Stimulated activated CD4-positive, alpha-beta T cell treated with anti-CD3 and anti-CD28 coated beads, Interleukin-1b, Interleukin-23, amount 100 ng/mL, for 1 hour (primary cell): ENCODE measurements at regions not wholly inside any gene's neighbourhood (a gene's known extent, or its start where the extent isn't known, plus 50 kb on each side); places are given as distances from the start of the nearest gene placed in this dataset.
"Not testable (repeated sequence)": the region's sequence is repeated elsewhere in the genome, so short reads cannot be mapped to it uniquely, and the experiment has no call there.

Experiments used
- DNase-seq, 2 donors: peaks; one replicate each; pipeline ENCODE4 v3.0.0-alpha.2; 2020; ENCODE audit warnings: low read depth in 2 of 2

DNA sequence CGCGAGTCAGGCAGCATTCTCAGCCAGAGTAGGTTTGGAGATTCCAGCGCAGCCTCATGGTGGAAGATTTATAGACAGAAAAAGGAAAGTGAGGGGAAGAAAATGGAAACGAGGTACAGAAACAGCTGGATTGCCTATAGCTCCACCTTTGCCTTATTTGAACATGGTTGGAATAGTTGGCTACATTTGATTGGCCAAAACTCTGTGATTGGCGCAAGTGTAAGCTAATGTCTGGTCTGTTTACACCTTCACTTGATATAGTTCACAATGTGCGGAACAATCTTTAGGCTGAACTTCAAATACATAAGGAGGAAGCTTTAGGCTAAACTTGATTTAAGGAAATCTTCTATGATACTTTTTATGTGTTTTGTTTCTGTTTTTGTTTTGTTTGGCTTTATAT lies 1191.9 kb downstream of the NSUN3 start:
- DNase-seq, result no peak

DNA sequence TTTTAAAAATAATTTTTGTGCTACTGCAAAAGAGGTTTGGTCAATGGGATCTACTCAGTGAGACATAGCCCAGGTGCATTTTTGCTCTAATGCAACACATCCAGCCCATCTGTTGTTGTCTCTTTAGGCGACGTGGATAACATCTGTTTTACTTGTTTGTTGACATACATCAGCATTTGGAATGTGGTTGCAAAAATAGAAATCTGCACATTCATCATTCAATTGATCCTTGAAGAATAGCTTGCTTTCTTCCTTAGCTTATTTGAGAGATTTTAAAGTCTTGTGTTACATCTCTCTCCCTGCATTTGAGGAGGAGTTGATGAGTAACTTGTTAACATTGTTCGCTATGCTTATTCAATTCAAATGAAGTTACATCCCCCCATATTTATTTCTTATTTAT lies 1202.3 kb downstream of the NSUN3 start:
- DNase-seq, result no peak

DNA sequence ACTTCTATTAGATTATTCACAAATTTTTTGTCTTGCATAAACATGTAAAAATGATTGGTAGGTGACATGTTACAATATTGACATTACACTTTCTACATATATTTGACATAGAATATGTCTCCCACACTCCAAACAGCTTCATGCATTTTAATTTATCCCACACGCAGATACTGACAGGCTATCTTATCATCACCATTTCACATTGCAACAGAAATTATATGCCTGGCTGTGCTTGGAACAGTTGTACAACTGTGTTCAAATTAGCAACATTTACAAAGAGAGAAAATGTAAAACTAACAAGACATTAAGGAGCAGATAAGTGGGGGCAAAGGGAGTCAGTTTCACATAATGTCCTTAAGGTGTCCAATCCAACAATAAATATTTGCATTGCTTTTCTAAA lies 1208.5 kb downstream of the NSUN3 start:
- no peak for DNase-seq

DNA sequence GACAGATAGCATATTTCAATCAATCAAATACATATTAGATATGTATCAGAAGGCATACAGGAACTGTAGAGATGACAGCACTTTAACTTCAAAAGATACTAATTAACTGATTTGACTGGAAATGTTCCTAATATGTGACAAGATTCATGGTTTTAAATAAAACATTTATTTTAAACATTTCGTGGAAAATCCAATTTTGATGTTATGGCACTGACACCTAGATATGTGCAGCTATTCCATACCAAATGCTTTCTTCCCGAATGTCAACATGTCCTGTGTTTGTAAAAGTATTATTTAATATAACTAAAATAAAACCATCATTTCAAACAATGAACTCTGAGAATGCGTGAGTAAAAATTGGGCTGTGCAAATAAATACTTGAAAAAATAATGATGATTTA lies 1209.3 kb downstream of the NSUN3 start:
- no peak for DNase-seq

DNA sequence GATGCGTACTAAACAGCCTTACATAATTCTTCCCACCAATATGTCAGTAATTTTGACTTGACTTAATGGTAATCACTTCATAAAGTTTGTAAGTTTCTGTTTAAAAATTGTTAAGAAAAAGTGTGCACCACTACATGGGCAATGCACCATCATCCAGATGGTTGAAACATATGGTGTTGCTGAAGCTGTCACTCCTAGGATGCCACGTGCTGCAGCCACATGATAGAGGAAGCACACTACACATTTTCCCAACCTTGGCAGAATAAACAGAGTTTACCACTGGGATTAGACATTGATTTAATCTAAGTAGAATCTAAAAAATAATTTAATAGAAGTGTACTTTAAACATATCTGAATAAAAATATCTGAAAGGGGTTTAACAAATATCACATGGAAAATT lies 1209.9 kb downstream of the NSUN3 start:
- no peak for DNase-seq

DNA sequence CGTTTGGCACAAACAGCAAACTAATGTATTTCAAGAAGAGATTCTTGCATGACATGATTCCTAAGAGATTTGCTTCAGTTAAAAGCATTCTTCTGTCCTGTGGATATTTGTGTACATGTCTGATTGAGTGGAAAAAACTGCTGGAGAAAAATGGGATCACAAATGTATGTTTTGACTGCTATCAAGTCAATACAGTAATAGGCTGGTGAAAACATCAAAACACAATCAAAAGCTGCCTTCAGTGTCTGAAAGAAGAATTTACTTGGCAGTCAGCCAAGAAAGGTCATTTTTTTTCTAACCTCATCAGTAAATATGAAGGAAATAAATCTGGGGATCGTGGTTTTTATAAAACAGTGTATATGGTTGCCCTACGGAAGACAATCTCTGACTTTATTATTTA lies 1214.8 kb downstream of the NSUN3 start:
- no peak for DNase-seq

DNA sequence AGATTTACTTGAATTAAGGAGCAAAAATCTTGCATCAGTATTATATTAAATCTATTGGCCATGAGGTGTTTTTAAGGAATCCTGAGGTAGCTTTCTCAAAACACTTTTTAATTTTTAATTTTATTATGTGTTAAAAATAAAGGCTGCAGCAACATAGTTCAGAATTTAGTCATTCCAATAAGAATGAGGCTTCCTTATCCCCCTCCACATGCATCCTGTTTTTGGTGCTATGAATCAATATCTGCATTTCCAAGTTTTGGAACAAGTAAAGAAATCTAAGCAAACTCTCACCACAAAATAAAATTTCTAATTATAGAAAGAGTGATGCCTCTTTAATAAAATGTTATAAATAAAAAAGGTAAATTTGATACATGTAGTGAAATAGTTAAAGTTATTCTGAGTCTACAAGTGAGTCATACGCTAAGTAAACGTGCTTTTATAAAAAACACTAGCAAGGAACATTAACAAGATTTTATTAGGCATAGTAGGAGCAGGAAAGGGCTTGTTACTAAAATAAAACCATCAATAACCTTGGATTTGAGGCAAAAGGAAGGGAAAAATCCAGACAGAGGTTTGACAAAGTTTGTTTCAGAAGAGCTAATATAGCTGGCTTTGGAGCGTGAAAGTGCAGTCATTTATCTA lies 1218.0 kb downstream of the NSUN3 start:
- DNase-seq, result no peak

DNA sequence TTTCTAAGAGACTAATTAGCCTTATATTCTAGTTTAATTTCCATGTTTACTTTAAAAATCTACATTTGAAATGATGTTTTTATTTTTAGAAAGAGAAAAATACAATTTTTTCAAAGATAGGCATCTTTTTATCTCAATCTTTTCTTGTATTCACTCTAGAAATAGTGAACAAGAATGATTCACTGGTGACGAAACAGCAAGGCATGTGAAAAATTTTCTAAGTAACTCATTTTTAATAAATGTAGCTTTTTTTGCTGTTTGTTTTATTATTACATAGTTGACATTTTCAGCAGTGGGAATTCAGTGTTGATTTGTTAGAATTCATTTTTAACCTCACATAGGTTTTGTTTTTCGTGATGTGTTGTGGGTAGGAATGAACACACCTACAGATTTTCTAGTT lies 1226.4 kb downstream of the NSUN3 start:
- no peak for DNase-seq

DNA sequence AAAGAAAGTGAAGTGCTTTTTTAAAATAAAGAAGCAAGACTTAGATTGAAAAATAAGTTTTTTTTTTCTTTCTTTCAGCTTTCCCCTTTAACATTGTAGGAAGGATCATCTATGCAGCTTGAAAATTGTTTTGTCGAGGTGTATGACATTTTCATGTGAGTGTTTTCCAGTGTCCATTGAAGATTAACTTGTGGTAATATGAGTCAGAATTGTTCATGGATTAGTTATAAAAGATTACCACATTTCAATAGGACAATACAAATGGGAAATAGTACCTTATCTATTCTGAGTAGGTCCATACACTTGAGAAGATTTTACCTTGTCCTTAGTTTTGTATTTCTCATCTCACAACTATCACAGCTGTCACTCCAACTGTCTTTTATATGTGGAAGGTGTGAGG lies 1234.7 kb downstream of the NSUN3 start:
- no peak for DNase-seq

DNA sequence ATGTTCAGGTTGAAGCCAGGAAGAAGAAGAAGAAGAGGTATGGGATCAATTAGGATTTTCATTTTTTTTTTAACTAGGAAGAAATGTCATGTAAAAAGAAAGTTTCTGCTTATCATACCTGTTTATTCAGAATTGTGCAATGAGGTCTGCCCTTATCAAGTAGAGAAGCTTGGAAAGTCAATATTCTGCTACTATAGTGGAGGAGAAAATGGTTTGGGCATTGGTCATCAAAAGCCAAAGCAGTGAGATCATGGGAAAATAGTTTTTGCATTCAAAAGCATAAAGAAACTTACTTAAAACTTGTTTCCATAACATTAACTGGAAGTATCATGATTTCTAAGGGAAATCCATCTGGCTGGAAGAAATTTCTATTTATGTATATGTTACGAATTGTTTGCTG lies 1239.2 kb downstream of the NSUN3 start:
- DNase-seq, result no peak

DNA sequence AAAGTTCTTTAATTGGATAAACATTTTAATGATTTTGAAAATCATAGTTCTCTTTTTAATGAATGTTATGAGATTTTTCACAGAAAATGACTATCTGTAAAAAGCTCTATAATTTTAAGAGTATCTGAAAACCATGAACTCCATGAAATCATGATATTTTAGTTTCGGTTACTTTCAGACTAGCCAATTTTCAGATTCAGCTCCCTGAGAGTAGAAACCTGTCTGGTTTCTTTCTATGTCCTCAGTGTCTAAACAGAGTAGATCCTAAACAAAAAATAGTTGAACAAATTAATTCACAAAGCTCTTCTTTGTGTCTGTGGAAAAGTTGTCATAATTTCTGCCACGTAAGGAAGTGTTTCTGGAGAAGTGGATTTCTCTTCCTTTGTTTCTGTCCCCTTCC lies 1247.7 kb downstream of the NSUN3 start:
- DNase-seq, result no peak

DNA sequence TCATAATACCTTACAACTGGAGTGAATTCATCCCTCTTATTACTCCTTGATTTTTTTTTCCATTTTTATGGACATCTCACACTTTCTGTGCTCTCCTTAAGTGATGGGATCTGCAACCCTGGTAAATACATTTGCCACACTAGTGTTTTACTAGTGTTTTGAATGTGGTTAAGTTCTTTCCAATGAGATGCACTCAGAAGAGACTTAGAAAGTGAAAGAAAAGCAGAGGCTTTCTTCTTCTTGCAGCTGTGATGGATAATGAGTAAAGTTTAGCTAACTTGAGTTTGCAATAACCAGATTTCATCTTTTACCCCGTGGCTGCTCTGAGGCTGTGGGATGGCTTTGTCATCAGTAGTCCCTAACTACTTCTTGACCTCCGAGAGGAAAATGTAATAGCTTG lies 1248.4 kb downstream of the NSUN3 start:
- DNase-seq, result no peak

DNA sequence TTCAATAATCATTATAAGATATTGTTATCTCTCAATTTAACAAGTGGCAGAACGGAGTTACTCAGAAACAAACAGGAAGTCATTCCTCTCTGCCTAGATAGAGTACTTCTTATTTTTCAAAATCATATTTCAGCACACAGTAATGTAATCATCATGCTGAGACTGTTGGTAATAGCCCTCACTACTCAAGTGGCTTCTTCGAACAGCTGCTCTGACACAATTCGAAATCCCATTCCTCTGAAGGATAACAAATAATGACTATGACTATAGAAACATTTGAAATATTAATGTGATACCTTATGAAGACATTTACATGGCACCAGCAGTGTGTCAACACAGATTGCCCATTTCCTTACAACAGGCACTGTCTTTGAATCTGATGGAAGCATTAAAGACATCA lies 1249.8 kb downstream of the NSUN3 start:
- no peak for DNase-seq

DNA sequence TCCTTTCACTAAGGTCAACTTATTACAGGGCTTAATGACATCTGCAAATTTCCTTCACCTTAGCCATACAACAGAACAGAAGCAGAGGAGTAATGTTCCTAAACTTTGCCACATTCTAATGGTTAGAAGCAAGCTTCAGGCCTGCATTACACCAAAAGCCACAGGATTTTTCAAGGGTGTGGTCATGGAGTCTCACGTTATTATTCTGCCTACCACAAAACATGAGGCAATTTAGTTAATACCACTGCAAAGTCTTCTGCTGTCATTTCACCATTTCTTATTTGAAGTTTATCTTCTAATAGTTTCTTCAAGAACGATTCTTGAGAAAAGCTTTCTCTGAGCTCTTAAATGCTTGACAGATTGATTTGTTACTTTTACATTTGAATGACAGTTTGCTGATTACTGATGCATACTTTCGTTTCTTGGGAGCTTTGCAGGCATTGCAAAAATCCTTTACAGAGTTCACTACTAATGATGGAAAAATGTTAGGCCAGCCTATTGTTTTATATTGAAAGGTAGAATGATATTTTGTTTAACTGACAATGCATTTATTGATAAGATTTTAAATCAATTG lies 1257.1 kb downstream of the NSUN3 start:
- no peak for DNase-seq

DNA sequence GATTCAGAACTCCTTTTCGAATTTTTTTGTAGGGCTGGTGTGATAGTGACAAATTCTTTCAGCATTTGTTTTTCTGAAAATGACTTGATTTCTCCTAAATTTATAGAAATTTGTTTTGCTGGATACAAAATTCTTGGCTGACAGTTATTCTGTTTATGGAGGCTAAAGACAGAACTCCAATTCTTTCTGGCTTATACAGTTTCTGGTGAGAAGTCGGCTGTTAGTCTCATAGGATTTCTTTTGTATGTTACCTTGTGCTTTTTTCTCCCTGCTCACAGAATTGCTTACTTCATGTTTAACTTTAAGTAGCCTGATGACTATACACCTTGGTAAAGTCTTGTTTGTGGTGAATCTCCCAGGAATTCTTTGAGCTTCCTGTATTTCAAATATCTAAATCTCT lies 1264.6 kb downstream of the NSUN3 start:
- no peak for DNase-seq

DNA sequence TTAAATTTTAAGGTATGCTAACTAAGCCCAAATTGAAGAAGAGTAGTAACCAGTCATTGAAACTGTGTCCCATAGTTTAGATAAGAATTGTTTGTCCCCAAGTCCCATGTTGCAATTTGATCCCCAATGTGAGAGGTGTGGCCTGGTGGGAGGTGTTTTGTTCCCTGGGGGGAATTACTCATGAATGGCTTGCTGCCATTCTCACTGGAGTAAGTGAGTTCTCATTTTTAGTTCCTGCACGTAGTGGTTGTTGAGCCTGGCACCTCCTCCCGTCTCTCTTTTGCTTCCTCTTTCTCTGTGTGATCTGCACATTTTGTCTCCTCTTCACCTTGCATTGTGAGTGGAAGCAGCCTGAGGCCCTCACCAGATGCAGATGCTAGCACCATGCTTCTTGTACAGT lies 1271.0 kb downstream of the NSUN3 start:
- DNase-seq, result no peak

DNA sequence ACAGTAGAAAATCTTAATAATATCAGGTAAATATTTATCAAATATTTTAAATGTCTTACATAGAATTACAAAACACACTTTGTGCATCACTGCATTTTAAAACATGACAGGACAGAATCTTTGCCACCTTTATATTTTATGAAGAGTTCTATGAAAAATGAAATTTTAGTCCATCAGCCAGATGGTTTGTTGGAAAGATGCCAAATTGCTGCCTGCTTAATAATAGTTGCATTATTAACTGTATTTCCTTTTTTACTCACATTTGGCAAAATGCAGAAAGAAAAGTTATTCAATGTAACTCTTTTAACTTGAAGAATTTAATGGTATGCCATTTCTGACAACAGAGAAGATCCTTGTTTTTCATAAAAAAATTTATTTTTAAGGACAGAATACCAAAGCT lies 1271.6 kb downstream of the NSUN3 start:
- DNase-seq, result no peak

DNA sequence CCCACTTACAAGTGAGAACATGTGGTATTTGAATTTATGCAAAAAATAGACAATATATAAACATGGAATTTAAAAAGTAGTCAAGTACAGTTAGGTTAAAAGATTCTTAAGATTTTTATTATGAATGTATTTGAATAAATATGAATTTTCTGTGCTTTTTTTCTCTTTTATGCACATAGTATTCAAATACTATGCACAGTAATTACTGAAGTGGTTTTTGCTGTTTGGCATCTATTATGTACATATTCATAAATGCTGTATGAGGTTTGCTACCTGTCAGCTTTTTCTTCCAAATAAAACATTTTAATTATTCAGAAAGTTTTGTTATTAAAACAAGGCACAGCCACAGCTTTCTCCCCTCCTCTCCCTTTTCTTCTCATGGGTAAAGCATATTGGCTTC lies 1272.7 kb downstream of the NSUN3 start:
- no peak for DNase-seq

DNA sequence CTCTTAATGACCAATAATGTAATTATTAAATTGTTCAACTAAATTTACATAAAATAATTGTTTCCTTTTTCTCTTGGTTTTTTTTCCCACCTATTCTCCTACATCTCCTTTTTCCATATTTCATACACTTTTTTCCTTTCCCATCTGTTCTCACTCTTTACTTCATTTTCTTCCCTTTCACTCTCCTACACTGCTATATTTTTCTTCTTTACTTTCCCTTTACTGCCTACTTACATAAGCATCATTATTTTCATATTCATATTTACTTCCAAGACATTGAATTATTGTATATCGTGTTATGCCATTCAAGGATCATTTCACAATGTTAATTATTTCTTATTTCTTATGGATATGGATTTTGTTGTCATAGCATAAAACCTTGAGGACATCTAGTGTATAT lies 1275.6 kb downstream of the NSUN3 start:
- DNase-seq, result no peak

DNA sequence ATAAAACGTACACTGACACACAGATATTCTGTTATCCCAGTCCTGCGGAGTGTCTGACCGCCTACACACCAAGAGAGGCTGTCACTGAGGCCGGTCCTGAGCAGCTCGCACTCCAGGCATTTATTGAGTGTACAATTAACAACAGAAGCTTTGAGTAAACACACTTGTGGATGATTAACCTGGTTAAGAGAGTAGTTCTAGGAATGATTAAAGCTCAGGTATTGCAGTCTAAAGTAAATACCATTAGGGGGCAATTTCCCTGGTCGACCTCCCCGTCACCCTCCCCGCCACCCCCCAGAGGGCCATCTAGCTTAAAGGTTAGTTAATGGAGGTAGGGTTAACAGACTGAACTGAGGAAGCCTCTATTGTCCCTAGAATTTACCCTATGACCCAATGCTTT lies 1278.5 kb downstream of the NSUN3 start:
- no peak for DNase-seq

DNA sequence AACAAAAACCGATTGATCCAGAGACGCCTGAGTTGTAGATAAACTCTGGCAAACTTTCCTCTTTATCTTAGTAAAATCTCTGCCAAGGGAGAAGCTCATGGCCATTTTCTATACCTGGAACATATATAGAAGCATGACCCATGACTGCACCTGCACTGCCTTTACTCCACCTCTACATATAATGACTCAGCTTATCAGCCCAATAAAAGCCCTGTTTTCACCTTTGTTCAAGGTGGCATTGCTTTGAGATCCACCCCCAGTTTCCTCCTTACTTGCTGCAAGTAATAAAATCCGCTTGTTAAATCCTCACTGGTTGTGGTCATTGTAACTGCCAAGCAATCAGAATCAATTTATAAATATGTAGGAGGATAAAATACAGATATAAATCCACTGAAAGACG lies 1280.4 kb downstream of the NSUN3 start:
- DNase-seq, result no peak

DNA sequence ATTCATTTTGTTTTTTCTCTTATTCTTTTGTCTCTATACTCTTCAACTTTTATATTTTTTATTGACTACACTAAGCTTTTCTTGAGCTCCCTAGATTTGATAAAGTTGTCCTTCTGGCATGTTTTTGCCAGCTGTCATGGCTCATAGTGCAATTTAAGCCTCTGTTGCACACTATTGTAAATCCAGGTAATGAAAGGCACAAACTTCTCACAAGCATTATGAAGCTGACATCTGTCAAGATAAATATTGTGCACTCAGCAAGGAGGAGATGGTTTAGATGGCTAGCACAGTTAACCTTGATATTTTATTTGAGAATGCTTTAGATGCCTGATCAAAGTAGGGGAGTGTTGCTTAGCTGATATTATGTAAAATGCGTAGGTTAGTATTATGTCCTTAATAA lies 1280.9 kb downstream of the NSUN3 start:
- no peak for DNase-seq

DNA sequence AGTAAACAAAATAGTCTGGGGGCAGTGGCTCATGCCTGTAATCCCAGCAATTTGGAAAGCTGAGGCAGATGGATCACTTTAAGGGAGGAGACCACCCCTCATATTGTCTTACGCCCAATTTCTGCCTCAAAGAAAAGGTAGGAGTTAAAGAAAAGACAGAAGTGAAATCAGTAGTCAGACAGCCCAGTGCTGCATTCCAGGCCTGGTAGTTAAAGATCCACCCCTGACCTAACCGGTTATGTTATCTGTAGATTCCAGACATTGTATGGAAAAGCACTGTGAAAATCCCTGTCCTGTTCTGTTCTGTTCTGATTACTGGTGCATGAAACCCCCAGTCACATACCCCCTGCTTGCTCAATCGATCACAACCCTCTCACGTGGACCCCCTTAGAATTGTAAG lies 1285.1 kb downstream of the NSUN3 start:
- DNase-seq, result not testable (repeated sequence)

DNA sequence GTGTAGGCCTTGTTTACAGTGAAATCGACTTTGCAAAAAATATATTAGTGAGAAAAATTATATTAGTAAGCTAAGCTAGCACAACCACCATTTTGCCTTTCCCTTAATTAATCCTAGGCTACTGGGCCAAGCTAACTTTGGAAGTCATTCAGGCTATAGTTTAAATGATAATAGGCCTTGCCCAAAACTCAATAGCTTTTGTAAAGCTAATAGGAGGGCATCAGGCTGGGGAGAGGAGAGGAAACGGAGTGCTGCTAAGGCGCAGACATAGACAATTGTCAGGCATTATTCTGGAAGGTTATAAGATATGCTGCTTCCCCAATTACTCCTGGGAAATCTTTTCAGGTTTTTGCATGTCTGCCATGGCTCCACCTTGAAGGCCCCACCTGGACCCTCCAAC lies 1286.0 kb downstream of the NSUN3 start:
- no peak for DNase-seq
